SK-N-MC (cell line): ENCODE measurements at regions not wholly inside any gene's neighbourhood (a gene's known extent, or its start where the extent isn't known, plus 50 kb on each side); places are given as distances from the start of the nearest gene placed in this dataset.

ENCODE experiments used
- EZH2 ChIP-seq: fragments of 200-600 bp; sonication (generic); IDR thresholded peaks from one replicate; pipeline ENCODE4 v1.6.1; 2017; ENCODE audit warnings: antibody characterized with exemption
- FOXP2 ChIP-seq: optimal IDR thresholded peaks from 2 replicates; pipeline ENCODE3; 2011; ENCODE audit warnings: mild to moderate bottlenecking, moderate library complexity; ENCODE audit not compliant: insufficient read depth; ENCODE audit errors: extremely low read length, control extremely low read depth
- POLR2AphosphoS5 ChIP-seq: IDR thresholded peaks from 2 replicates; pipeline ENCODE4 v1.6.1; 2012; ENCODE audit warnings: mild to moderate bottlenecking, low read depth, low read length, borderline replicate concordance

DNA sequence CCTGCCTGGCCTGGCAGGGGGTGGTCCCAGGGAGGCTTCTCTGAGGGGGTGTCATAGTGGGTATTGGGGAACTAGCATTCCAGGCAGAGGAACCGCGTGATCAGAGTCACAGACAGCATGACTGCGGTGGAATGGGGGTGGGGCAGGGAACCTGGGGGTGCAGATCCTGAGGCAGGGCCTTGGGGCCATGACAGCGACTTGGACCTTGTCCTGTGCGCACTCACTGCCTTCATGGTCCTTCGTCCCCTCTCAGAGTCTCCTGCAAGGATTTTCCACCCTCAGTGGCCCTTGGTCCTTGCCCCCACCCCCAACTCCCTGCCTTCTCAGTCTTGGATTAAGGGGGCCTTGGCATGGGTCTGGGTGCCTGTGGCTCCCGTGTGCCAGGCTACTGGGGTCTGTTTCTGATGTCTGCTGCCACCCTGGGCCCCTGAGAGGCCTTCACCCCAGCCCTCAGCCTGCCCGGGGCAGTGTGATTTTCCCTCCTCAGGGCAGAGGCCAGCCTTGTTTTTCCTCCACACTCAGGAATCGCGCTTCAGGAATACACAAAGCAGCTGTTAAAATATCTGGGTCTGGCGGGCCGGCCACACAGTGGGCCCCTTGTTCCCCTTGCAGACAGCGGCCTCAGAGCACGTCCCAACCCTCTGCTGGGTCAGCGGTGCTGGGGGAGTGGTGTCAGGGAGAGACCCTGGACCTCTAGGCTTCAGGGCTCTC lies 51.6 kb downstream of the GLI2 start:
- no peak for TF ChIP-seq EZH2
- no peak for TF ChIP-seq POLR2AphosphoS5
- TF ChIP-seq FOXP2, result no peak
